DMS 273 (cell line): ENCODE measurements at regions not wholly inside any gene's neighbourhood (a gene's known extent, or its start where the extent isn't known, plus 50 kb on each side); places are given as distances from the start of the nearest gene placed in this dataset.

Experiments used
- DNase-seq: peaks from one replicate; lab custom pipeline; 2025; ENCODE audit not compliant: unreplicated experiment; lab: John Stamatoyannopoulos, UW

GRCh38 chr18:51802569-51803428, 537.2 kb upstream of the DCC start:
- no peak for DNase-seq

- no peak for DNase-seq
These were observed 532.7 kb upstream of the DCC start for GRCh38 chr18:51807336-51807735.

DNA sequence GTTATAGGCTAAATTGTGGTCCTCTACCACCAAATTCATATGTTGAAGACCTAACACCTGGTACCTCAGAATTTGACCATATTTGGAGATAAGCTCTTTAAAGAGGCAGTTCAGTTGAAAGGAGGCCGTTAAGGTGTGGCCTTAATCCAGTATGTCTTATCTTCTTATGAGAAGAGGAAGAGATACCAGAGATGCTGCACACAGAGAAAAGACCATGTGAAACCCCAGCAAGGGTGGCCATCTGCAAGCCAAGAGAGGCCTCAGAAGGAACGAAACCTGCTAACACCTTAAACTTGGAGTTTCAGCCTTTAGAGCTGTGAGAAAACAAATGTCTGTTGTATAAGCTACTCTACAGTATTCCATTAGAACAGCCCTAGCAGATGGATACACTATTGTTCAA, 528.1 kb upstream of the DCC start:
- DNase-seq = no peak

DNA sequence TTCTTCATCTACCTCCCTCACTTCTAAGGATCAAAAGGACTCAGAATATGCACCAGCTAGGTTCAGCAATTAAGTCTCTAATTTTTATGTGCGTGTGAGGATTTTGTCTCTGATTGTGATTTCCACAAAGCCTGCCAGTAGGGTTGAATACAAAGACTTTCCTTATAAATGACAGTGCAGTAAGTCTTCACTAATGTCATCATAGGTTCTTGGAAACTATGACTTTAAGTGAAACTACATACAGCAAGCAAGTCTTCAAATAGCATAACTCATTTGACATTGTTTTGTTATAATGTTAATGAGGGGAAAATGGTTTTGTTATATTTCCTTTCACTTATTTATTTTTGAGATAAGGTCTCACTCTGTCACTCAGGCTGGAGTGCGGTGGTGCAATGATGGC, 526.3 kb upstream of the DCC start:
- no peak for DNase-seq

DNA sequence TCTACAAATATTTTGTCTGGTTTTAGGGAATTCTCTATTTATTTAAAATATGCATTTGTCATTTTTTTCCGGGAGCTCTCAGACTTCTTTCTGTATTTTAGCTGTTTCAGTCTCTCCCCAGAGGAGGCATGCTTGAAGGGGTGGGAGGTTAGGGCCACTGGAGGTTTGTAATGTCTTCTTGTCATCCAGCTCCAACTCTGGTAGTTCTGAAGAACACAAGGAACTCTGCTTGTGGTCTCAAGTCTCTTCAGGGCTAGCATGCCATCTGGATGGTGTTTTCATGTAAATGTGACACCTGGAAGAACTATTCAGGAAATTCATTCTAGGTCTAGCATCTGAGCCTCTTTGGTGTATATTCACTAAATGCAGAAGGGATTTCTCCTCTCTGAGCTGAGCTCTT, 518.4 kb upstream of the DCC start:
- DNase-seq = peak; percentile 6

DNA sequence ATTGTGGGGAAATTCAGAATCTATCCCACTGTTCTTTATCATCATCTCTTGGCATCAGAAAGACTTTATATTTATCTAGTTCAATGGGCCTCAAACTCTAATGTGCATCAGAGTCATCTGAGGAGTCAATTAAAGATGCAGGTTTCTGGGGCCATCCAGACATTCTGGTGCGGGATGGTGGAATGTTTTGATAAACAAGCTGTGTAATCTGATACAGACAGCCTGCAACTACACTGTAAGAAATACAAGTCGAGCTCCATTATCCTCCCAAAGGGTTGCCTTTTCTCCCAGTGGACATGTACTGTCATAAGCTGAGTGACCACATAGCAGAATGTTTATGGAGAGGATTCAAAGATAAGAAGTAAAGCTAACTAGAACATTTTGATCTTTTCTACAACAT, 515.3 kb upstream of the DCC start:
- DNase-seq = no peak

DNA sequence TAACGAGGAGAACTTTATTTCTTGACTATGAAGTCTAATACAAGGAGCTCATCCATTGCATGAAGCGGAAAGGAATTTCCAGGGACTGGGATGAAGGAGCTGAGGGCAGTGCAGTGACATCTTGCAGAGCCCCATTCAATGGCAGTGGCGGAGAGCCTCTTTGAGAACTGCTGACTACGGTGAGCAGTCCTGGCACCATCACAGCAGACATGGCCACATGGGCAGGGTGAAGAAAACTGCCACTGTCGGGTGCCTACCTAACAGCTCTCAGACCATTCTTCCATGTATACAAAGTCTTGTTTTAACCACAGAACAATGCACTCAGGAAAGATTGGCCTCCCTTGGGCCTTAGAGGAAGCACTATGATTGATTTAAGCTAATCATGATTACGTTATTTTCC, 506.1 kb upstream of the DCC start:
- no peak for DNase-seq

- no peak for DNase-seq
These were observed 491.3 kb upstream of the DCC start for GRCh38 chr18:51848702-51849101.

- DNase-seq = no peak
These were observed 487.3 kb upstream of the DCC start for GRCh38 chr18:51852681-51853080.

GRCh38 chr18:51857989-51858388, 482.0 kb upstream of the DCC start:
- DNase-seq = no peak

- DNase-seq = no peak
These were observed 479.0 kb upstream of the DCC start for GRCh38 chr18:51861046-51861445.

GRCh38 chr18:51862051-51862715, 477.8 kb upstream of the DCC start:
- no peak for DNase-seq

DNA sequence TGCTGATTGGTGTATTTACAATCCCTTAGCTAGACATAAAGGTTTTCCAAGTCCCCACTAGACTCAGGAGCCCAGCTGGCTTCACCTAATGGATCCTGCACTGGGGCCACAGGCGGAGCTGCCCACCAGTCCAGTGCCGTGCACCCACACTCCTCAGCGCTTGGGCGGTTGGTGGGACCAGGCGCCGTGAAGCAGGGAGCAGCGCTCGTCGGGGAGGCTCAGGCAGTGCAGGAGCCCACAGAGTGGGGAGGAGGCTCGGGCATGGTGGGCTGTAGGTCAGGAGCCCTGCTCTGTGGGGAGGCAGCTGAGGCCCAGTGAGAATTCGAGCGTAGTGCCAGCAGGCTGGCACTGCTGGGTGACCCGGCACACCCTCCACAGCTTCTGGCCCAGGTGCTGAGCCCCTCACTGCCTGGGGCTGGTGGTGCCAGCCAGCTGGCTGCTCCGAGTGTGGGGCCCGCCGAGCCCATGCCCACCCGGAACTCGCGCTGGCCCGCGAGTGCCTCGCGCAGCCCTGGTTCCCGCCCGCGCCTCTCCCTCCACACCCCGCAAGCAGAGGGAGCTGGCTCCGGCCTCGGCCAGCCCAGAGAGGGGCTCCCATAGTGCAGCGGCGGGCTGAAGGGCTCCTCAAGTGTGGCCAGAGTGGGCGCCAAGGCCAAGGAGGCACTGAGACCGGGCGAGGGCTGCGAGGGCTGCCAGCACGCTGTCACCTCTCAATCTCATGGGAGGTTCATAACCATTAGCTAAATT, 475.6 kb upstream of the DCC start:
- no peak for DNase-seq

GRCh38 chr18:51865538-51865937, 474.5 kb upstream of the DCC start:
- DNase-seq = no peak

DNA sequence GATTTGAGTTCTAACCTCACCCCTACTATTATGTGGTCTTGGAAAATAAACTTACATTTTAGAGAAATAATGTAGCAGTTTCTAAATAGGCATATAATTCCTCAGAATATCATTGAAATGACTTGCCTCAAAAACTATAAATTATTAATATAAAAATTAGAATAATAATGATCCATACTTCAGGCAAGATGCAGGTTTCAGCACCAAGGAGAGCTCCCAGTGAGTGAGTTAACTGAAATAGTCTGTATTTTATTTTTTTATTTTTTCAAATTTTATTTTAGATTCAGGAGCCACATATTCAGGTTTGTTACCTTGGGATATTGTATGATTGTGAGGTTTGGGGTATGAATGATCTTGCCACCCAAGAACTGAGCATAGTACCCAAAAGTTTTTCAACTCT, 472.2 kb upstream of the DCC start:
- peak; percentile 3 for DNase-seq

- DNase-seq = no peak
These were observed 461.3 kb upstream of the DCC start for GRCh38 chr18:51878724-51879123.

GRCh38 chr18:51879329-51879728, 460.7 kb upstream of the DCC start:
- no peak for DNase-seq

GRCh38 chr18:51881394-51881793, 458.6 kb upstream of the DCC start:
- DNase-seq = no peak

- no peak for DNase-seq
These were observed 456.0 kb upstream of the DCC start for GRCh38 chr18:51884039-51884438.

GRCh38 chr18:51890762-51891161, 449.2 kb upstream of the DCC start:
- DNase-seq = peak; percentile 32

DNA sequence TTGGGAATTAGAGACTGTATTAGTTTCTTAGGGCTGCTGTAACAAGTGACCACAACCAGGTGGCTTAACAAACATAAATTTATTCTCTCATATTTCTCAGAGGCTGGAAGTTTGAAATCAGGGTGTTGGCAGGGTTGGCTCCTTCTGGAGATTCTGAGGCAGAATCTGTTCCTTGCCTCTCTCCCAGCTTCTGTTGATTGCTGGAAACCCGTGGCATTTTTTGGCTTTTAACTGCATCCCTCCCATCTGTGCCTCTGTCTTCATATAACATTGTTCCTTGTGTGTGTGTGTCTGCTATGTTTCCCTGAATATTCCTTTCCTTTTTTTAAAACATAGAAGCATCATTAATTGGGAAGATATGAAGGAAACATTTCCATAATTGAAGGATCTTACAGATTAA, 448.1 kb upstream of the DCC start:
- no peak for DNase-seq

DNA sequence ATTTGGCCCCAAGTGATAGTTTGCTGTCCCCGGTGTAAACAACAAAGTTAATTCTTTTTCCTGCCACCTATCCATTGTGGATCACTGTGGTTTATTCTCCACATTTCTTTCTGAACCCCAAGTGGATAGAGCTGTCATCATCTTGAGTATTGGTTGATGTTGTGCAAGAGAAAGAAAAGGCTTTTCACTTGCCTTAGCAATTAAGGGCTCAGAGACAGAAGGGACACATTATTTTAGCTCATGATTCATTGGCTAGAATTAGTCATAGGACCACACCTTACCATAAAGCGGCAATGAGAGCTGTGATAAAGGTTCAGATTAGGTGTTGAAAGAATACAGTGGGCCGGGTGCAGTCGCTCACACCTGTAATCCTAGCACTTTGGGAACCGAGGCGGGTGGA, 442.1 kb upstream of the DCC start:
- no peak for DNase-seq
